Stimulated activated CD4-positive, alpha-beta T cell treated with anti-CD3 and anti-CD28 coated beads, Interleukin-1b, Interleukin-23, amount 100 ng/mL, for 48 hours (primary cell): ENCODE measurements at regions not wholly inside any gene's neighbourhood (a gene's known extent, or its start where the extent isn't known, plus 50 kb on each side); places are given as distances from the start of the nearest gene placed in this dataset.
"Not testable (repeated sequence)": the region's sequence is repeated elsewhere in the genome, so short reads cannot be mapped to it uniquely, and the experiment has no call there.

Source experiments
- DNase-seq: peaks from one replicate; pipeline ENCODE4 v3.0.0-alpha.2; 2020

- no peak for DNase-seq
These were observed 582.2 kb upstream of the DDX18 start for GRCh38 chr2:117232305-117232704.

DNA sequence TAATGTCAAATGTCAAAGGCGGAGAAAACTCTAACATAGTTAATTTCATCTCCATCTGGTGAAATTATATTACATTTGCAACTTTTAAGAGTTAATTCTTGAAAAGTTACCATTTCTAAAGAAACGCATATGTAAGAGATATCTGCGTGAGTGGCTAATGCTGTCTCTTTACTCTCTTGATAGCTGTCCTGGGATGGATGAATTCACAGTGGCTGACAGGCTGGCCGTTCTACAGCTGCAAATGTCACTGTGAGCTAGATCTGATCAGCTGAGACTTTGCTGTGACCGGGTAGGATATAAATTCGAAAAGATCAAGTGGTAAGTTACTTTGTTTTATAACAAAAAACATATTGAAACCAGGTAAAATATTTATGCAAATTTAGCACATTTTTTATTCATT lies 557.1 kb upstream of the DDX18 start:
- DNase-seq, result no peak

DNA sequence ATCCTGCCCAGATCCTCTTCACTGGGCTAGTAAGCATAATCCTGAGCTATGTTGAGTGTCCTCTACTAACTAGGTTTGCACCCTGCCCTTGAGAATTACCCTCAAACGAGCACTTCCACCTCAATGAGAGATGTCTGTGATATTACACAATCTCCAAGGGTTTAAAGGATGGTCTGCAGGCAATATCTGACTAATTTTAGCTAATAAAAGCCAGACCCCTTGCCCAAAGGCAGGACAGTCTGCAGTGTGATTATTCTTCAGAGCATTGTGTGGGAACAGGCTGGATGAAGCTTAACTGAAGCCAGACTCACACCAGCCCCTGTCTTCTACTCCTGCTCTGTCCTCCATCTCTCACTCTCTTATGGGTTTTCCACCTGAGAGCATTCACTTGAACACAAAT lies 544.9 kb upstream of the DDX18 start:
- DNase-seq, result no peak

DNA sequence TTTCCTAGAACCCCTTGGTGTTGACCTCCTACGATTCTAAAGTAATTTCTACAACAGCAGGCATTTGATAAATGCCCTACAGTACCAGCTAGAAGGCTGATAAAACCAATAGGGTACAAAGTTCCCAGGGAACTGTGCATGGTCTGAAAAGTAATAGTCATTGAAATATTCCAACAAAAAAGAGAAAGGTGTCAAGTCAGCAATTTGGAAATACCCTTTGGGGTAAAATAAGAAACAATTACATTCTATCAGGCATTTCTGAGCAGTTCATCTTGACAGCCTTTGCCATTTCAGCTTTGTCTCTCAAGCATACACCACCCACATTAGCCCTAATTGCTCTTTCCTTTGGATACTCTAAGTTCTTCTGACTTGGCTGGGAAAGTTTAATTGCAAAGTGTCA lies 542.9 kb upstream of the DDX18 start:
- no peak for DNase-seq

- no peak for DNase-seq
These were observed 541.4 kb upstream of the DDX18 start for GRCh38 chr2:117273009-117273671.

- no peak for DNase-seq
These were observed 521.5 kb upstream of the DDX18 start for GRCh38 chr2:117293012-117293411.

- no peak for DNase-seq
These were observed 515.0 kb upstream of the DDX18 start for GRCh38 chr2:117299451-117299850.

DNA sequence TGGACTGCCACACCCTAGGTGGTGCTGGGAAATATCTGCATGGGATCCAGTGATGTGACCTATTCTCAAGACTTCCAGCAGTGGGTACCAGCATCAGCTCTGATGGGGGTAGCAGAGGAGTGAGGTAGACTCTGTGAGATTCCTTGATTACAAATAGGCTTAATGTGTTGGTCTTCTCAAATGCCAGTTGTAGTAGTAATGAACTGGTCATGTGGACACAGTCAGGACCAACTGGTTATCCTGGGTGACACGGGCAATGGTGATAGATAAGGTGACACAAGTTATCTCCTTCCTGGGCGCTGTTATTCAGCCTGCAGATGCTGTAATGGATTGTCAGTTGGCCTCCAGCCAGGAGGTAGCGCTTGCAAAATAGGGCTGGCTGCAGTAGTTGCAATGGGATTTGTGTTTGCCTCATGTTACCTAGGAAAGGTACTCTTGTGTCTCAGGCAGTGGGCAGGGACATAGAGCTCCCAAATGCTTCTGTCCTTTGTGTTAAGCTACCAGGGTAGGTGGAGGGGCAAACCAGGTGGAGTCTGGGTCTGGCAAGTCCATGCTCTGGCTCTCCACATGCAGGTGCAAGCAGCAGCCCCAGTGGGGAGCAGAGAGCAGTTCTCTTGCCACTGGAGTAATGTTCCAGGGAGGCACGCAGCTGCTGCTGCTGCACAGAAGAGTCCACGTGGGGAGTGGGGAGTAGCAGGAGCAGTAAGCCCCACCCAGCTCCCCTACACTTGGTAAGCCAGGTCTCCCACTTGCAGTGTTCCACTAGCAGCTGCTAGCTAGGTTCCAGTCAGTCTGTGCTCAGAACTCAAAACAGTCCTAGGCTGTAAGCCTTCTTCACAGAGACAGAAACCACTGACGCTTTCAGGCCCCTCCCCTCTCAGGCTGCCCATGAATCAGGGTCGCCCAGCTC lies 505.4 kb upstream of the DDX18 start:
- no peak for DNase-seq

- DNase-seq, result no peak
These were observed 492.7 kb upstream of the DDX18 start for GRCh38 chr2:117321816-117322215.

DNA sequence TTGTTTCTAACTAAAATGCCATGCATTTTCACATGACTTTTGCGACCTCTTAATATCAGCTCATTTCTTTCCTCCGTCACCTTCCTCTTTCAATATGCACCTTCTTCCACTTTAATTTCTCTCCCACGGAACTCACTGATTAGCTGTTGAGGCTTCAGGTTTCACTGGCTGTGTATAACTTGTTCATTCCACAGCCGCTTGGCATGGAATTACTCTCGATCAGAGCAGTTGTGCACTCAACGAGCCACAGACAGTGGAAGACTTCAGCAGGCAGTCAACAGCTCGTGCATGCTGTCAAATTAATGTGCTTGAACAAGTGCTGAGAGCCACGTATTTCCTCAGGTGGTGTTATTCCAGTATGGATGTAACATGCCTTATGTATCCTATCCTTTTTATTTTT lies 491.2 kb upstream of the DDX18 start:
- no peak for DNase-seq

DNA sequence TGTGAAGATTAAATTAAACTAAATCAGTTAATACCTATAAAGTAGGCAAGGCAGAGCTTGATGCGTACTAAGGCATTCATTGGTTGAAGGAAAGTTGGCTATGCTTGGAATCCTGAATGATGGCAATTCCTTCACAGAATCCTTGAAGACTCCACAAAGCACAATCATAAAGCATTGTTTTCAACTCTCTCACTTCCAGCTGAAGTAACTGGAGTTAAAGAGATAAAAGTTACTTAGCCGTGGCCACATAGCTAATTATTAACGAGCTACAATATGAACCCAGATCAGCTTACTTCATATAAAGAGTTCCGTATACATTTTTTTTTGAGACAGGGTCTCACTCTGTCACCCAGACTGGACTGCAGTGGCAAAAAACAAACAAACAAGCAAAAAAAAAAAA lies 483.9 kb upstream of the DDX18 start:
- DNase-seq, result no peak

DNA sequence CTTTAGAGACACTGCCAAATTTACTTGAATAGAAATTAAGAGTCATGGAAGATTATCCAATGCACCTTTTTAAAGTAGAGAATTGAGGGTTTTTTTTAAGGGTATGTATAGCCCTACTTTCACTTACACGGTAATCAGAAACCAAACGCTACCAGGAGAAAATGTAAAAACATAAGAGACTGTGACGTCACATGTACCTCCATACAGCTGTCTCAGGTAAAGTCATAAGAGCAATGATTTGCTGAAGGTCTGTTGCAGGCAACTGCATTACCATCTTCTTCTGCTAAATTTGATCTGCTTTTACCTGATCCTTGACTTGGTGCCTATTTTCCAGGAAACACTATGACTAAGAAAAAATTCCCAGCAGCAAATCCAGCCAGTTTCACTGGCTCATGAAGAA lies 478.5 kb upstream of the DDX18 start:
- no peak for DNase-seq

DNA sequence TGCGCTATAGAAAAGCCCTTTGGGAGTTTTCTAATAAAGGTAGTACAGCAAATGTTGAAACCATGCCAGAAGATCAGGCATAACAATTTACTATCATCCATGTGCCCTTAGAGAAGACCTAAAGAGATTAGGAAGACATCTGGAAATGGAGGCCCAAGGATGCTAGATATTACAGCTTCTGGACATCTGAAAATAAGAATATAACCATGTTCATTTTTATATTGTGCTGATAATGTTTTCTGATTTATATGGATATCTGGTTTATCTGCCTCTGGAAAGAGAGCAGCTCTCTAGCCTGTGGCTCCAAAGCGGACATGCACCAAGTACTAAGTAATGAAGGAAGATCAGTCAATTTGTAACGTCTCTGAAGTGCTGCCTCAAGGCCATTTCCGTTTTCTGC lies 478.0 kb upstream of the DDX18 start:
- no peak for DNase-seq

GRCh38 chr2:117337981-117338380 lies 476.5 kb upstream of the DDX18 start:
- not testable (repeated sequence) for DNase-seq

DNA sequence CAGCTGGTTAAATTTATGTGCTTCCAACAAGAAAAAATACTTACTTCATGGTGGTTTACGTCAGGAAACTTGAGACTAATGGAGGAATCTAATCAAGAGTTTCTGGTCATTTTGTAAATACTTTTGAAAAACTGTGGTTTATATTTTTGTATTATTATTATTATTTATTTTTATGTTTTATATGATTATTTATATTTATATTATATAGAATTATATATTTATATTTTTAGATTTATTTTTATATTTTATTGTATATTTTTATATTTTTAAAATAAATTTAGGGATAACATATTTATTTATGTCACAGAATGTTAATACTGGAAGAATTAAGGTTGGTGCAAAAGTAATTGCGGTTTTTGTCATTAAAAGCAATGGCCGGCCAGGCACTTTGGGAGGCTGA lies 474.5 kb upstream of the DDX18 start:
- no peak for DNase-seq

- DNase-seq, result no peak
These were observed 472.8 kb upstream of the DDX18 start for GRCh38 chr2:117341690-117342089.

- no peak for DNase-seq
These were observed 472.1 kb upstream of the DDX18 start for GRCh38 chr2:117342415-117342814.

DNA sequence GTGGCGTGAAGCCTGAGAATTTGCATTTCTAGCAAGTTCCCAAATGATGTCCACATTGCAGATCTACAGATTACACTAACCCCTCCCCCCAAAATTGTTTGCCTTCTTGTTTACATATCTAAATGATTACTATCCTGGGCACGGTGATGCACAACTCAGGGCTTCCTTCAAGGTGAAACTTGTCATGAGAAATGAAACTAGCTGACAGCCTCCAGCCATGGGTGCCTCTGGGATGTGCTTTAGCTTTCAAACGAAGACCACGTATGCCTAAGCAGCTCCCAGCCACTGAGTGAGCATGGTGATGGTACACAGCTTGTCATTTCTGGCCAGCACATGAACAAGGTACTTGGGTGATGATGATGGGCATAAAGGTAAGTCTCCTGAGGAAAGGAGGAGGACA lies 464.8 kb upstream of the DDX18 start:
- DNase-seq, result no peak

GRCh38 chr2:117351396-117351795 lies 463.1 kb upstream of the DDX18 start:
- DNase-seq, result no peak

DNA sequence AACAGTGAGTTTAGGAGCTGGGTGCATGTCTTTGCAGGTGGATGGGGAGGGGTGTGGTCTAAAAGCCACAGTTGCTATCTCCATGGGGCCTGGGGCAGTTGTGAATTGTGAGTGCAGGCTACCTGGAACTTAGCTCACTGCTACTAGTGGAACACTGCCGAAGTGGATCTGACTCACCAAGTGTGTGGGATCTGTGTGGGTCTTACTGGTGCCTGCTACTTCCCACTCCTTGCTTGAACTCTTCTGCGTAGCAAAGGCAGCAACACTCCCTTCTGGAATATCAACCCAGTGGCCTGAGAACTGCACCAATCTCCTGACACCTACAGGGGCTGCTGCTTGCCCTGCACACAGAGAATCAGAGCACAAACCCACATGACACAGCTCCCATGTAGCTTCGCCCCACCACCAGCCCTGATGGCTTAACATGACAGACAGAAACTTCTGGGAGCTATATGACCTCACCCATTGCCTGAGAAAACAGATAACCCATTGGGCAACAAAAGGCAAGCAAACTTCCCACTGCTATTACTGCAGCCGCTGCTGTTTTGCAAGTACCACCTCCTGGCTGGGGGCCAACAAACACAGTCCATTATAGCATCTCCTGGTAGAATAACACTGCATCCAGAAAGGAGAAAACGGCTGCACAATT lies 455.1 kb upstream of the DDX18 start:
- DNase-seq, result no peak

DNA sequence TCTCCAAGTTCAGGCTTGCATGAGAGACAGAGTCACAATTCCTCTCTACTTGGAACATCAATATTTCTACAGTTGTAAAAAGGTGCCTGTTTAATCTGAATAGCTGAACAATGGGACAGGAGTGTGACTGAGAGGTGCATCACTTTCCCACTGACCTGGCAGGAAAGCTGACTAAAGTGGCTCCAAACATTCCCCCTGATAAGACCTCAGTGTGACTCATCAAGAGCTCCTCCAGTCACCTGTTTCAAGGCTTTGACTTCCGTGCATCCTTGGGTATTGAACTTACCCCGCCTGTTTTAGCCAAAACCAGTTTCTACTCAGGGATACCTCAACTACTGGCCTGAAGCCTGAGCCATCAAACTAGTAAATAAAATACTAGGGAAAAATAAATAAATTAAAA lies 453.9 kb upstream of the DDX18 start:
- DNase-seq, result no peak

DNA sequence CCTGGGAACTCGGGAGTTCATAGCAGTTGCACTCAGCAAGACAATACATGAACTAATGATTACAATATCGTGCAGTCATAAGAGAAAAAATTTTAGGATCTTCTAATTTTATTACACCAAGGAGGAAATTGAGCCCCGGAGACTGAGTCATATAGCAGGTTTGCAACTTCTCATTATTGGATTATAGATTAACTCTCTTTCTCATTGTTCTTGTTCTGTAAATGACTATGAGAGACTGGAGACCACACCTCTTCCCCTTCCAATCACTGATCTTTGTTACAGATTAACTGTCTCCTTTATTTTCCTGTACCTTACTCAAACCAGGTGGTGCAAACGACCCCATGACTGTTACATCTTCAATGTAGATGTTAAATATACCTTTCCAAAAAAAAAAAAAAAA lies 435.8 kb upstream of the DDX18 start:
- no peak for DNase-seq

DNA sequence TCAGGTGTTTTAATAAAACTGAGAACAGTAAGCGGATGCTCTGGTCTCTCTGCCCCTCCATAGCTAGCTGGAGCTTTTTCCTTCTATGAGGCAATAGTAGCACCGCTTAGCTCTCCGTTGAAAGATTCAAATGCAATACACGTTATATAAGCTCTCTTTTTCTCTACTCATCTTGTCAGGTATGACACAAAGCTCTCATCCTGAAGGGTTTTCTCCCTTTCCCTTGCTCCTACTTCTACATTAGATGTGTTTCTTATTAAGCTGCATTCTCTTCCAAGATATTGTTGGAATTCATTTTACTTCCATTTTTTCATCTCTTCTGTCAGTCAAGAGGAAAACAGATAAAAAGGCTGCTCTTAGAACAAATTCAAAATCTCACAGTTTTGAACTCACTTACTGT lies 434.6 kb upstream of the DDX18 start:
- no peak for DNase-seq

- DNase-seq, result not testable (repeated sequence)
These were observed 430.5 kb upstream of the DDX18 start for GRCh38 chr2:117383997-117384396.
